OCI-LY3 (cell line): ENCODE measurements at regions not wholly inside any gene's neighbourhood (a gene's known extent, or its start where the extent isn't known, plus 50 kb on each side); places are given as distances from the start of the nearest gene placed in this dataset.

Experiments
- H2AFZ ChIP-seq: fragments of 200-600, 300-600 bp; shearing (Covaris generic); 2 replicates; pipeline ENCODE4 v1.6.0; 2014; ENCODE audit warnings: antibody characterized with exemption, low read depth, low read length
- H3K27ac ChIP-seq: fragments of 200-600, 300-600 bp; sonication (generic); 2 replicates; pipeline ENCODE4 v1.5.1; 2014; ENCODE audit warnings: mild to moderate bottlenecking, low read length, moderate library complexity, mixed read lengths
- H3K27me3 ChIP-seq: fragments of 200-600, 300-600 bp; sonication (generic); 2 replicates; pipeline ENCODE4 v1.6.1; 2014; ENCODE audit warnings: low read depth, low read length, mixed read lengths
- H3K36me3 ChIP-seq: fragments of 200-600, 300-600 bp; sonication (generic); replicated peaks from 2 replicates; pipeline ENCODE3; 2014; ENCODE audit warnings: low read depth, low read length, mixed read lengths
- H3K4me1 ChIP-seq: fragments of 300-600, 200-600 bp; sonication (generic); 2 replicates; pipeline ENCODE4 v1.6.1; 2014; ENCODE audit warnings: low read length, mixed read lengths
- H3K4me2 ChIP-seq: fragments of 200-600, 300-600 bp; sonication (generic); 2 replicates; pipeline ENCODE4 v1.6.1; 2014; ENCODE audit warnings: low read length, mixed read lengths
- H3K4me3 ChIP-seq: fragments of 300-600, 200-600 bp; sonication (generic); 2 replicates; pipeline ENCODE4 v1.5.1; 2014; ENCODE audit warnings: antibody characterized with exemption, mild to moderate bottlenecking, low read length, moderate library complexity
- H3K79me2 ChIP-seq: fragments of 300-600, 200-600 bp; shearing (Covaris generic); 2 replicates; pipeline ENCODE4 v1.6.1; 2014; ENCODE audit warnings: mild to moderate bottlenecking, low read length, mixed read lengths
- H3K9ac ChIP-seq: fragments of 300-600, 200-600 bp; shearing (Covaris generic); 2 replicates; pipeline ENCODE4 v1.6.0; 2014; ENCODE audit warnings: mild to moderate bottlenecking, low read length, moderate library complexity
- H3K9me3 ChIP-seq: fragments of 200-600, 300-600 bp; shearing (Covaris generic); 2 replicates; pipeline ENCODE4 v1.6.1; 2014; ENCODE audit warnings: low read length, mixed read lengths; ENCODE audit not compliant: insufficient read depth
- H4K20me1 ChIP-seq: fragments of 200-600, 300-600 bp; sonication (generic); 2 replicates; pipeline ENCODE4 v1.6.1; 2016; ENCODE audit warnings: low read length, mixed read lengths; ENCODE audit not compliant: insufficient read depth
- CTCF ChIP-seq: fragments of 200-600, 300-600 bp; sonication (generic); IDR thresholded peaks from 2 replicates; pipeline ENCODE4 v1.5.1; 2014; ENCODE audit warnings: antibody characterized with exemption, low read length, low read depth
- EZH2phosphoT487 ChIP-seq: fragments of 200-600 bp; shearing (Covaris generic); IDR thresholded peaks from 2 replicates; pipeline ENCODE4 v1.6.1; 2018; ENCODE audit warnings: antibody characterized with exemption, mixed run types, low read depth

- peak overlapping the region; percentile 92 for H3K27ac ChIP-seq
- no peaks in the 10 kb centered on the region for H3K9me3 ChIP-seq
- H3K9ac ChIP-seq = peak overlapping the region; percentile 53
- H3K36me3 ChIP-seq = no peaks in the 10 kb centered on the region
- H3K4me3 ChIP-seq = peak overlapping the region; percentile 63
- H3K4me2 ChIP-seq = peak overlapping the region; percentile 87
- no peaks in the 10 kb centered on the region for H3K79me2 ChIP-seq
- H3K27me3 ChIP-seq = no peaks in the 10 kb centered on the region
- no peaks in the 10 kb centered on the region for H4K20me1 ChIP-seq
- peaks cover 70% of the 10 kb centered on the region for H3K4me1 ChIP-seq
- no peak overlapping the region for H2AFZ ChIP-seq
- TF ChIP-seq CTCF = no peak
- TF ChIP-seq EZH2phosphoT487 = no peak
These were observed 120.4 kb upstream of the IRF2BP2 start for GRCh38 chr1:234730475-234730769.

- H4K20me1 ChIP-seq = no peaks in the 10 kb centered on the region
- peak overlapping the region; percentile 87 for H3K4me2 ChIP-seq
- peak overlapping the region; percentile 53 for H3K9ac ChIP-seq
- peaks cover 76% of the 10 kb centered on the region for H3K4me1 ChIP-seq
- TF ChIP-seq CTCF (no peak), EZH2phosphoT487 (no peak)
- H3K27ac ChIP-seq = peak overlapping the region; percentile 92
- peak overlapping the region; percentile 63; the same call in 1 of the 2 replicates for H3K4me3 ChIP-seq
- no peaks in the 10 kb centered on the region for H3K79me2 ChIP-seq
- H2AFZ ChIP-seq = no peak overlapping the region
- no peaks in the 10 kb centered on the region for H3K36me3 ChIP-seq
- H3K27me3 ChIP-seq = no peaks in the 10 kb centered on the region
- no peaks in the 10 kb centered on the region for H3K9me3 ChIP-seq
These were observed 119.8 kb upstream of the IRF2BP2 start for GRCh38 chr1:234729561-234730474.

- Histone ChIP-seq H3K9me3 (no peaks in the 10 kb centered on the region), H3K27ac (no peak overlapping the region), H3K9ac (no peak overlapping the region), H3K4me2 (no peak overlapping the region), H3K79me2 (no peaks in the 10 kb centered on the region), H3K4me1 (peaks cover 87% of the 10 kb centered on the region), H3K36me3 (no peaks in the 10 kb centered on the region), H2AFZ (no peak overlapping the region), H3K4me3 (no peak overlapping the region), H3K27me3 (no peaks in the 10 kb centered on the region), H4K20me1 (no peaks in the 10 kb centered on the region)
- TF ChIP-seq CTCF = no peak
- TF ChIP-seq EZH2phosphoT487 = no peak
These were observed 118.8 kb upstream of the IRF2BP2 start for GRCh38 chr1:234728740-234729139.

GRCh38 chr1:234727018-234727940, 117.3 kb upstream of the IRF2BP2 start:
- Histone ChIP-seq H3K4me2 (peak overlapping the region; percentile 77), H3K27me3 (no peaks in the 10 kb centered on the region), H3K4me3 (peak overlapping the region; percentile 34), H4K20me1 (no peaks in the 10 kb centered on the region), H2AFZ (no peak overlapping the region; the same call in 1 of the 2 replicates), H3K9me3 (no peaks in the 10 kb centered on the region), H3K9ac (peak overlapping the region; percentile 55), H3K27ac (peak overlapping the region; percentile 88), H3K79me2 (no peaks in the 10 kb centered on the region), H3K36me3 (no peaks in the 10 kb centered on the region), H3K4me1 (peaks cover 88% of the 10 kb centered on the region)
- TF ChIP-seq EZH2phosphoT487 (no peak), CTCF (peak; percentile 21; the same call in 1 of the 2 replicates)
